ENCODE measurements at regions not wholly inside any gene's neighbourhood (a gene's known extent, or its start where the extent isn't known, plus 50 kb on each side); places are given as distances from the start of the nearest gene placed in this dataset.
"Not testable (repeated sequence)": the region's sequence is repeated elsewhere in the genome, so short reads cannot be mapped to it uniquely, and the experiment has no call there.

DNA sequence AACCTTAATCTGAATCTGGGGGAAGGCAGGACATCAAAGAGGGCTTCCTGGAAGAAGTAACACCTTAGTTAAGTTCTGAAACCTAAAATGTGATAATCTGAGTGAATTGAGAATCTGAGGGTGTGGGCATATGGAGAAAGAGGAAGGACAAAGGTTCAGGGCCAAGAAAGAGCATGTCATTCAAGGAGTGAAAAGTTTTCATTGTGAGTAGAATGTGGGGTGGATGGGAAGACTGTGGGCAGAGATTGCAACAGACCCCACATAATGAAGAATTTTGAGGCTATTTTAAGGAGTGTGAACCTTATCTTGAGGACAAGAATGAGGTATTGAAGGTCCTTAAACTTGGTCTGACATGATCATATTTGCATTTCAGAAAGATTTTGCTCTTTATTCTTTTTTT is 227.2 kb downstream of the PTGER3 start:
- Histone ChIP-seq H3K27me3 (no peaks in the 10 kb centered on the region), H3K4me1 (peaks cover 0 to 5% of the 10 kb centered on the region in 2 donors), H3K4me3 (no peak overlapping the region), H3K9me3 (no peaks in the 10 kb centered on the region), H3K36me3 (no peaks in the 10 kb centered on the region), H3K27ac (peak overlapping the region in 1 of 2 donors; percentile 22)
- DNase-seq = no peak
- intact Hi-C loops (cut with DNase I; ENCODE audit: low total_unique reads) = no loop called here
- no peak for TF ChIP-seq POLR2A (IDR thresholded peaks at IDR 0.05)
- TF ChIP-seq, protein P1, sequence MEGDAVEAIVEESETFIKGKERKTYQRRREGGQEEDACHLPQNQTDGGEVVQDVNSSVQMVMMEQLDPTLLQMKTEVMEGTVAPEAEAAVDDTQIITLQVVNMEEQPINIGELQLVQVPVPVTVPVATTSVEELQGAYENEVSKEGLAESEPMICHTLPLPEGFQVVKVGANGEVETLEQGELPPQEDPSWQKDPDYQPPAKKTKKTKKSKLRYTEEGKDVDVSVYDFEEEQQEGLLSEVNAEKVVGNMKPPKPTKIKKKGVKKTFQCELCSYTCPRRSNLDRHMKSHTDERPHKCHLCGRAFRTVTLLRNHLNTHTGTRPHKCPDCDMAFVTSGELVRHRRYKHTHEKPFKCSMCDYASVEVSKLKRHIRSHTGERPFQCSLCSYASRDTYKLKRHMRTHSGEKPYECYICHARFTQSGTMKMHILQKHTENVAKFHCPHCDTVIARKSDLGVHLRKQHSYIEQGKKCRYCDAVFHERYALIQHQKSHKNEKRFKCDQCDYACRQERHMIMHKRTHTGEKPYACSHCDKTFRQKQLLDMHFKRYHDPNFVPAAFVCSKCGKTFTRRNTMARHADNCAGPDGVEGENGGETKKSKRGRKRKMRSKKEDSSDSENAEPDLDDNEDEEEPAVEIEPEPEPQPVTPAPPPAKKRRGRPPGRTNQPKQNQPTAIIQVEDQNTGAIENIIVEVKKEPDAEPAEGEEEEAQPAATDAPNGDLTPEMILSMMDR (IDR thresholded peaks at IDR 0.05) = no peak

DNA sequence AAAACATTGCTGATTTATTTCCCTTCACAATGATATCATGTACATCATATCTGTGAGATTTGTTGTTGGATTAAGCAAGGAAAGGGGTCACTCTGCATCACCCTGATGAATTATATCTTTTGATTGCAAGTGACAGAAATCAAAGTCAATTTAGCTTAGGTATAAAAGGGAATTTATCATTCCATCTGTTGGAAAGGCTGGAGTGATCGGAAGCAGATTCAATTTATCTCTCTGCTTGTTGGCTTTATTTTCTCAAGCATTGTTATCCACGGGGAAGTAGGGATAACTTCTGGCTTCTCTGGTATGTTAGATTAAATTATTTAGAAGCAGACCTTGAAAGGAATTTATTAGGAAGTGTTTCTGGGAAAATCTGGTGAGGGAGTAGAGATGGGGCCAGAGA is 226.6 kb downstream of the PTGER3 start:
- DNase-seq = no peak
- Histone ChIP-seq H3K27me3 (no peaks in the 10 kb centered on the region), H3K4me1 (peaks cover 0 to 5% of the 10 kb centered on the region in 2 donors), H3K9me3 (no peaks in the 10 kb centered on the region), H3K4me3 (no peak overlapping the region), H3K27ac (no peak overlapping the region), H3K36me3 (no peaks in the 10 kb centered on the region)
- no peak for TF ChIP-seq POLR2A (IDR thresholded peaks at IDR 0.05)
- TF ChIP-seq, protein P1 (IDR thresholded peaks at IDR 0.05) = no peak
- intact Hi-C loops (cut with DNase I; ENCODE audit: low total_unique reads) = no loop called here

DNA sequence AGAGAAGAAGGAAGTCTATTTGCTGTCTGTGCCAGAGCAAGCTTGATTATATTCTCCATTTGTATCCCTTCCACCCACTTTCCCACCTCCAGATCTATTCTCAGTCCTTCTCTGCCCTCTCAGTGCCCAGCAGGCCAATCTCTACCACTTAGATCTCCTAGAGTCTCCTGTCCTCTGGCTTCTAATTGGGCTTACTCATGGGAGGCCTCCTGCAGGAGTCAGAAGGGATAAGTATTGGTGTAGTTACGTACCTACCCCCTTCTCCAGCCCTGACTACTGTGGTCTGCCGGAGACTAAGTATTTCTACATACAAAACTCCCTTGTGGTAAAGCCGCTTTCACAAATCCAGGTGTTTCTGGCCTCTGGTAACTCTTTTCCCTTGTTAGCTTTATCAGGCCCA is 221.2 kb downstream of the PTGER3 start:
- no peaks in the 10 kb centered on the region for H3K9me3 ChIP-seq
- no peak for DNase-seq
- no peak overlapping the region for H3K27ac ChIP-seq
- no peaks in the 10 kb centered on the region for H3K4me1 ChIP-seq
- TF ChIP-seq POLR2A (IDR thresholded peaks at IDR 0.05) = no peak
- TF ChIP-seq, protein P1 (IDR thresholded peaks at IDR 0.05) = no peak
- no peak overlapping the region for H3K4me3 ChIP-seq
- no peaks in the 10 kb centered on the region for H3K27me3 ChIP-seq
- H3K36me3 ChIP-seq = no peaks in the 10 kb centered on the region
- intact Hi-C loops (cut with DNase I; ENCODE audit: low total_unique reads) = no loop called here

DNA sequence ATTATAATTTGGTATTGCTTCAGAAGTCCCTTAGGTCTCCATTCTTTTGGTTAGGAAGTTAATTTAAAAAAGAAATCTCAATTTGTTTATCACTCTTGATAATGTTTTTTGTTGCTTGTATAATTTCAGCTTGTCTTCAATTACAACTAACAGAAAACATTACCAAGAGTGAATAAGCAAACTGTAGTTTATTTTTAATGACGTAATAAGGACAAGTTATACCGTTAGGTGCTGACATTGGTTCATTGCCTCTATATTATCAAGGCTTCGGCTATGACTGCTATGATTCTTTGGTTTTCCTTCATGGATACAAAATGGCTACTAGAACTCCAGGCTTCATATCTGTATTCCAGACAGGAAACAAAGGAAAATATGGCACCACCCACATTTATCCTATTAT is 220.6 kb downstream of the PTGER3 start:
- H3K9me3 ChIP-seq = no peaks in the 10 kb centered on the region
- intact Hi-C loops (cut with DNase I; ENCODE audit: low total_unique reads) = no loop called here
- DNase-seq = no peak
- no peak for TF ChIP-seq POLR2A (IDR thresholded peaks at IDR 0.05)
- TF ChIP-seq, protein P1 (IDR thresholded peaks at IDR 0.05) = no peak
- H3K4me1 ChIP-seq = no peaks in the 10 kb centered on the region
- no peaks in the 10 kb centered on the region for H3K36me3 ChIP-seq
- no peak overlapping the region for H3K27ac ChIP-seq
- H3K4me3 ChIP-seq = no peak overlapping the region
- H3K27me3 ChIP-seq = no peaks in the 10 kb centered on the region

DNA sequence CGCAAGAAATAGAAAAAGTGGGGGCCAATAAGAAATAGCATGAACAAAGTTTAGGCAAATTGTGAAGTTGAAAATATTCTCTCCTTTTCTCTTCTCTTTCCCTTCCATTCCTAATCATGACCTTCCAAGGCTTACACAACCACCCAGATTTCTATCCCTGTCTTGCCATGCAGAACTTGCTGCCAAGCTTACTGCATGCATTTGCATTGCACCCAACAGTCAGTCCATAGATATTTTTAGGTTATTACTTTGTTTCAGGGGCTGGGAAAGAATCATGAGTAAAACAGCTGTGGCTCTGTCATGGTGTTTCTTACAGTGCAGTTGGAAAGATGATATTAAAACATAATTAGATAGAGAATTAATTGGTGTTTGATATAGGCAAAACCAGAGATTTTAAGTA is 219.4 kb downstream of the PTGER3 start:
- TF ChIP-seq, protein P1 (IDR thresholded peaks at IDR 0.05) = no peak
- no peak for TF ChIP-seq POLR2A (IDR thresholded peaks at IDR 0.05)
- H3K27ac ChIP-seq = no peak overlapping the region
- H3K4me3 ChIP-seq = no peak overlapping the region
- no peaks in the 10 kb centered on the region for H3K27me3 ChIP-seq
- H3K4me1 ChIP-seq = no peaks in the 10 kb centered on the region
- no peaks in the 10 kb centered on the region for H3K36me3 ChIP-seq
- no peaks in the 10 kb centered on the region for H3K9me3 ChIP-seq
- intact Hi-C loops (cut with DNase I; ENCODE audit: low total_unique reads) = no loop called here
- no peak for DNase-seq

DNA sequence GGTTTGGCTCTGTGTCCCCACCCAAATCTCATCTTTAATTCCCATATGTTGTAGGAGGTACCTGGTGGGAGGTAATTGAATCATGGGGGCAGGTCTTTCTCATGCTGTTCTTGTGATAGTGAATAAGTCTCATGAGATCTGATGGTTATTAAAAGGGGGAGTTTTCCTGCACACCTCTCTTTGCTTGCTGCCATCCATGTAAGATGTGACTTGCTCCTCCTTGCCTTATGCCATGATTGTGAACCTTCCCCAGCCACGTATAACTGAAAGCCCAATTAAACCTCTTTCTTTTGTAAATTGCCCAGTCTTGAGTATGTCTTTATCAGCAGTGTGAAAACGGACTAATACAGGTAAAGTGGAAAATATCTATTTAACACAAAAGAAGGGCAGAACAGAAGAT is 213.3 kb downstream of the PTGER3 start:
- H3K27ac ChIP-seq; H3K27me3 ChIP-seq; H3K4me3 ChIP-seq; H3K4me1 ChIP-seq; intact Hi-C loops (cut with DNase I; ENCODE audit: low total_unique reads); H3K9me3 ChIP-seq; DNase-seq; H3K36me3 ChIP-seq: not testable (repeated sequence)
